ENCODE measurements at regions not wholly inside any gene's neighbourhood (a gene's known extent, or its start where the extent isn't known, plus 50 kb on each side); places are given as distances from the start of the nearest gene placed in this dataset.

DNA sequence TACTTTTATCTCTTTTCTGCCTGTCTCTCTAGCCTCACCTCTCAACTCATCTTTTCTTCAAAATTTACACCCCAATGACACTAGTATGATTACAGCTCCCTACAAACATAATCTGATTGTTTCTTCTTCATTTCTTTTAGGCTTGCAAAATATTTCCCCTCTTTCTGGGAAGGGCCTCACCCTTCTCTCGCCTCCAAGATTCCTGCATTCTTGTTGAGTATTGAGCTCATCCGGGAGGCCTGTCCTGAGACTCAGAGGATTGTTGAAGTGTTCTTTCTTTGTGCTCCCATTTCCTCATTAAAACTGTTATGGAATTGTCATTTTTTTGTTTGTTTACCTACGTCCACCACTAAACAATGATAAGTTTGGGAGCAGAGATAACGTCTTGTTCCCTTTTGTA lies 99.1 kb upstream of the CHRM3 start:
- H3K4me1 Mint-ChIP-seq (ENCODE audit: low read depth), result no peaks in the 10 kb centered on the region
- no peaks in the 10 kb centered on the region for H3K27me3 Mint-ChIP-seq
- H3K27ac Mint-ChIP-seq, result no peak overlapping the region
- H3K4me3 Mint-ChIP-seq, result no peak overlapping the region
- H3K36me3 Mint-ChIP-seq (ENCODE audit: low read depth), result no peaks in the 10 kb centered on the region
- H3K9me3 Mint-ChIP-seq, result no peaks in the 10 kb centered on the region
- intact Hi-C loops (cut with micrococcal nuclease), result no loop called here

DNA sequence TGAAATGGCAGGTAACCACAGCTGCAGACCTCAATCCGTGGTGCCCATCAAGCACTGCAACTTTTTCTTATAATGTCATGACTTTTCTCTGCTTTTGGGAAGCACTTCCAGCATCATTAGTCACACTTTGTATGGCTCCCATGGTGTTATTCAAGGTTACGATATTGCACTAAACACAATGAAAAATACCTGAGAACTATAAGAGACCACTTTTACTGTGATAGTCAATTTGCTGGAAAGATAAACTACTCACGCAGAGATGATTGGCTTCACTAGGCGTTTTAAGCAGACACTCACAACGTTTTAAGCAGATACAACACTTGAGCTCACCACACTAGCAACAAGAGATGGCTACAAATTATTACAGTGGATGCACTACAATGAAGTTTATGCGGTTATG lies 103.2 kb upstream of the CHRM3 start:
- Mint-ChIP-seq H3K27ac (no peak overlapping the region), H3K36me3 (ENCODE audit: low read depth) (no peaks in the 10 kb centered on the region), H3K4me3 (no peak overlapping the region), H3K4me1 (ENCODE audit: low read depth) (no peaks in the 10 kb centered on the region), H3K27me3 (no peaks in the 10 kb centered on the region), H3K9me3 (no peaks in the 10 kb centered on the region)
- intact Hi-C loops (cut with micrococcal nuclease), result no loop called here

- no peaks in the 10 kb centered on the region for H3K4me1 Mint-ChIP-seq (ENCODE audit: low read depth)
- no peaks in the 10 kb centered on the region for H3K27me3 Mint-ChIP-seq
- intact Hi-C loops (cut with micrococcal nuclease), result no loop called here
- no peaks in the 10 kb centered on the region for H3K36me3 Mint-ChIP-seq (ENCODE audit: low read depth)
- no peak overlapping the region for H3K27ac Mint-ChIP-seq
- peaks cover 4% of the 10 kb centered on the region for H3K9me3 Mint-ChIP-seq
- H3K4me3 Mint-ChIP-seq, result no peak overlapping the region
Measured at GRCh38 chr1:239282411-239282810, 104.0 kb upstream of the CHRM3 start.

DNA sequence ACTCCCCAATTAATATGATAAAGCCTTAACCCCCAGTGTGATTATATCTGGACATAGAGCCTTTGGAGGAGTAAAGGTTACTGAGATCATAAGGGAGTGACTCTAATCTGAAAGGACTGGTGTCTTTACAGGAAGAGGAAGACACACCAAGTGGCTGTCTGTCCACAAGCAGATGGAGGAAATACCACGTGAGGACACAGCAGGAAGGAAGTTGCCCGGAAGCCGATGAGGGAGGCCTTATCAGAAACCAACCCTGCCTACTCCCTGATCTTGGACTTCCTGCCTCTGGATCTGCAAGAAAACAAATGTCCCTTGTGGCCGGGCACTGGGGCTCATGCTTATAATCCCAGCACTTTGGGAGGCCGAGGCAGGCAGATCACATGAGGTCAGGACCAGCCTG lies 110.3 kb upstream of the CHRM3 start:
- no peaks in the 10 kb centered on the region for H3K36me3 Mint-ChIP-seq (ENCODE audit: low read depth)
- H3K27me3 Mint-ChIP-seq, result no peaks in the 10 kb centered on the region
- H3K27ac Mint-ChIP-seq, result no peak overlapping the region
- peaks cover 43% of the 10 kb centered on the region for H3K9me3 Mint-ChIP-seq
- no peak overlapping the region for H3K4me3 Mint-ChIP-seq
- intact Hi-C loops (cut with micrococcal nuclease), result no loop called here
- H3K4me1 Mint-ChIP-seq (ENCODE audit: low read depth), result no peaks in the 10 kb centered on the region

GRCh38 chr1:239274242-239274830 lies 112.0 kb upstream of the CHRM3 start:
- no peak overlapping the region for H3K4me3 Mint-ChIP-seq

GRCh38 chr1:239270509-239270908 lies 115.9 kb upstream of the CHRM3 start:
- Mint-ChIP-seq H3K9me3 (peaks cover 51% of the 10 kb centered on the region), H3K4me3 (no peak overlapping the region), H3K27ac (no peak overlapping the region), H3K36me3 (ENCODE audit: low read depth) (no peaks in the 10 kb centered on the region), H3K4me1 (ENCODE audit: low read depth) (no peaks in the 10 kb centered on the region), H3K27me3 (no peaks in the 10 kb centered on the region)
- intact Hi-C loops (cut with micrococcal nuclease), result no loop called here

More at GRCh38 chr1:239274242-239274830, 112.0 kb upstream of the CHRM3 start:
- H3K27me3 Mint-ChIP-seq, result no peaks in the 10 kb centered on the region
- no peaks in the 10 kb centered on the region for H3K36me3 Mint-ChIP-seq (ENCODE audit: low read depth)
- no peak overlapping the region for H3K27ac Mint-ChIP-seq
- intact Hi-C loops (cut with micrococcal nuclease), result no loop called here
- peaks cover 57% of the 10 kb centered on the region for H3K9me3 Mint-ChIP-seq
- H3K4me1 Mint-ChIP-seq (ENCODE audit: low read depth), result no peaks in the 10 kb centered on the region

GRCh38 chr1:239269706-239270105 lies 116.7 kb upstream of the CHRM3 start:
- Mint-ChIP-seq H3K27ac (no peak overlapping the region), H3K36me3 (ENCODE audit: low read depth) (no peaks in the 10 kb centered on the region), H3K4me1 (ENCODE audit: low read depth) (no peaks in the 10 kb centered on the region), H3K9me3 (peaks cover 47% of the 10 kb centered on the region), H3K27me3 (no peaks in the 10 kb centered on the region), H3K4me3 (no peak overlapping the region)
- intact Hi-C loops (cut with micrococcal nuclease), result no loop called here

DNA sequence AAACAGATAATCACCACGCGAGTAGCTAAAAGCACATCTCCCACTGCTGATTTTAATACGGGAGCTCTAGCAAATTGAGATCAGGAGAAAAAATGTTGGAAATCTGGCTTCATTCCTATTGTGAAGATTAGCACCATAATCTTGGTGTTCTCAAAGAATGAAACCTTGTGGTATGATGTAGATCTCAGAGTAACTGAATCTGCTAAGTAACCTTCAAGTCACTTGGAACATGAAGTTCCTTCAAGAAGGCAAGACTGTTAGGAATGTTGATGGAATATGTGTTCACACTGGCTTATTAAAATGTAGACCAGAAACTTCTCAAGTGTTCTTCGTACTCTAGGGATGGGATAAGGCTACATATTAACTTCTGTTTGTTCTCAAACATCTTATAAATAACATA lies 117.4 kb upstream of the CHRM3 start:
- Mint-ChIP-seq H3K4me3 (no peak overlapping the region), H3K27me3 (no peaks in the 10 kb centered on the region), H3K27ac (no peak overlapping the region), H3K36me3 (ENCODE audit: low read depth) (no peaks in the 10 kb centered on the region), H3K4me1 (ENCODE audit: low read depth) (no peaks in the 10 kb centered on the region), H3K9me3 (peaks cover 39% of the 10 kb centered on the region)
- intact Hi-C loops (cut with micrococcal nuclease), result no loop called here

GRCh38 chr1:239268007-239268406 lies 118.4 kb upstream of the CHRM3 start:
- Mint-ChIP-seq H3K4me3 (no peak overlapping the region), H3K27ac (no peak overlapping the region), H3K36me3 (ENCODE audit: low read depth) (no peaks in the 10 kb centered on the region), H3K27me3 (no peaks in the 10 kb centered on the region), H3K4me1 (ENCODE audit: low read depth) (no peaks in the 10 kb centered on the region), H3K9me3 (peaks cover 30% of the 10 kb centered on the region)
- intact Hi-C loops (cut with micrococcal nuclease), result no loop called here

DNA sequence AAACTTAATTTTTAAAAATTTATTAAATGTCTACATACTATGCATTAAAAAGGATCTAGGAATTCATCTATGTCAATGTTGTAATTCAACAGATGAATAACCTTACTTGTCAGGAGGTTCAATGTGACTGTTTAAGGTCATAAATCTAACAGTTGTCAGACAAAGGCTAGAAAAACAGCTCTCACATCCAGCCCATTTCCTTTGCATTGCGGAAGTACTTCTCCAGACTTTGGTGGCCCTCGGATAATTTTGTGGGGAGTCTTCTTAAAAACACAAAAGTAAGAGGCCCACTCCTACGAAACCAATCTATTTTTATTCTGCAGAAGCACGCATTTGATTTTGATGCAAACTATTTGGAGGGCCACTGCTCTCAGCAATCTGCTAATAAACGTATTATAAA lies 122.6 kb upstream of the CHRM3 start:
- no peaks in the 10 kb centered on the region for H3K4me1 Mint-ChIP-seq (ENCODE audit: low read depth)
- H3K27me3 Mint-ChIP-seq, result no peaks in the 10 kb centered on the region
- no peak overlapping the region for H3K27ac Mint-ChIP-seq
- H3K36me3 Mint-ChIP-seq (ENCODE audit: low read depth), result no peaks in the 10 kb centered on the region
- H3K4me3 Mint-ChIP-seq, result no peak overlapping the region
- intact Hi-C loops (cut with micrococcal nuclease), result no loop called here
- no peaks in the 10 kb centered on the region for H3K9me3 Mint-ChIP-seq

DNA sequence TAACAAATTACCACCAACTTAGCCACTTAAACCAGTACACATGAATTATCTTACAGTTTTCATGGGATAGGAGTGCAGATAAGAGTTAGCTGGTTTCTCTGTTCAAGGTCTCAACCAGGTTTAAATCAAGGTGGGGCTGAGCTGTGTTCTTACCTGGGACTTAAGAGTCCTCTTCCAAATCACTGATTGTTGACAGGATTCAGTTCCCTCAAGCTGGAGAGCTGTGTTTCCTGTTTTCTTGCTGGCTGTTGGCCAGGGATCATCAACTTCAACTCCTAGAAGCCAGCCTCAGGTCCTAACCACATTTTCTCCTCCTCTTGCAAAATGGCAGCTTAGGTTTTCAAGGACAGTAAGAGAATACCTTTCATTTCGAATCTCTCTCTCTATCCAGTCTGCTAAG lies 123.8 kb upstream of the CHRM3 start:
- H3K4me3 Mint-ChIP-seq, result no peak overlapping the region
- H3K4me1 Mint-ChIP-seq (ENCODE audit: low read depth), result no peaks in the 10 kb centered on the region
- intact Hi-C loops (cut with micrococcal nuclease), result no loop called here
- H3K27me3 Mint-ChIP-seq, result no peaks in the 10 kb centered on the region
- H3K27ac Mint-ChIP-seq, result no peak overlapping the region
- peaks cover 7% of the 10 kb centered on the region for H3K9me3 Mint-ChIP-seq
- no peaks in the 10 kb centered on the region for H3K36me3 Mint-ChIP-seq (ENCODE audit: low read depth)

GRCh38 chr1:239261521-239261920 lies 124.8 kb upstream of the CHRM3 start:
- Mint-ChIP-seq H3K27ac (no peak overlapping the region), H3K36me3 (ENCODE audit: low read depth) (no peaks in the 10 kb centered on the region), H3K4me1 (ENCODE audit: low read depth) (no peaks in the 10 kb centered on the region), H3K4me3 (no peak overlapping the region), H3K27me3 (no peaks in the 10 kb centered on the region), H3K9me3 (peaks cover 17% of the 10 kb centered on the region)
- intact Hi-C loops (cut with micrococcal nuclease), result no loop called here

- Mint-ChIP-seq H3K27me3 (no peaks in the 10 kb centered on the region), H3K27ac (no peak overlapping the region), H3K4me3 (no peak overlapping the region), H3K4me1 (ENCODE audit: low read depth) (no peaks in the 10 kb centered on the region), H3K9me3 (peaks cover 24% of the 10 kb centered on the region), H3K36me3 (ENCODE audit: low read depth) (no peaks in the 10 kb centered on the region)
- intact Hi-C loops (cut with micrococcal nuclease), result no loop called here
Measured at GRCh38 chr1:239260842-239261241, 125.5 kb upstream of the CHRM3 start.

GRCh38 chr1:239255628-239256160 lies 130.7 kb upstream of the CHRM3 start:
- no peaks in the 10 kb centered on the region for H3K4me1 Mint-ChIP-seq (ENCODE audit: low read depth)
- intact Hi-C loops (cut with micrococcal nuclease), result no loop called here
- H3K36me3 Mint-ChIP-seq (ENCODE audit: low read depth), result no peaks in the 10 kb centered on the region
- H3K9me3 Mint-ChIP-seq, result peaks cover 27% of the 10 kb centered on the region
- no peaks in the 10 kb centered on the region for H3K27me3 Mint-ChIP-seq
- H3K4me3 Mint-ChIP-seq, result no peak overlapping the region
- H3K27ac Mint-ChIP-seq, result no peak overlapping the region

DNA sequence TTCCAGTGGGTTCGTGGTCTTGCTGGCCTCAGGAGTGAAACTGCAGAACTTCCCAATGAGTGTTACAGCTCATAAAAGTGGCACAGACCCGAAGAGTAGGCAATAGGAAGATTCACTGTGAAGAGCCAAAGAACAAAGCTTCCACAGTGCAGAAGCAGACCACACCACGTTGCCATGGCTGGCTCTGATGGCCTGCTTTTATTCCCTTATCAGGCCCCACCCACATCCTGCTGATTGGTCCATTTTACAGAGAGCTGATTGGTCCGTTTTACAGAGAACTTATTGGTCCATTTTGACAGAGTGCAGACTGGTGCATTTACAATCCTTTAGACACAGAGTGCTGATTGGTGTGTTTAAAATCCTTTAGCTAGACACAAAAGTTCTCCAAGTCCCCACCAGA lies 131.4 kb upstream of the CHRM3 start:
- intact Hi-C loops (cut with micrococcal nuclease), result no loop called here
- Mint-ChIP-seq H3K4me3 (no peak overlapping the region), H3K4me1 (ENCODE audit: low read depth) (no peaks in the 10 kb centered on the region), H3K36me3 (ENCODE audit: low read depth) (no peaks in the 10 kb centered on the region), H3K27me3 (no peaks in the 10 kb centered on the region), H3K9me3 (peaks cover 27% of the 10 kb centered on the region), H3K27ac (no peak overlapping the region)

Measured in dendritic cell treated with granulocyte-macrophage colony-stimulating factor and Interleukin-4, amounts not matched to agents 40 ng/mL and 50 ng/mL, for 4 days (primary cell).